G401 (cell line): ENCODE measurements at regions not wholly inside any gene's neighbourhood (a gene's known extent, or its start where the extent isn't known, plus 50 kb on each side); places are given as distances from the start of the nearest gene placed in this dataset.
"Not testable (repeated sequence)": the region's sequence is repeated elsewhere in the genome, so short reads cannot be mapped to it uniquely, and the experiment has no call there.

ENCODE experiments used
- DNase-seq: peaks from one replicate; pipeline ENCODE4 v3.0.0-alpha.2; 2015; ENCODE audit warnings: low spot score
- in situ Hi-C: cut with HindIII; loops from 2 replicates; pipeline ENCODE4 v1.10.0; 2016; ENCODE audit warnings: low sequenced_read_pairs, mixed read lengths

DNA sequence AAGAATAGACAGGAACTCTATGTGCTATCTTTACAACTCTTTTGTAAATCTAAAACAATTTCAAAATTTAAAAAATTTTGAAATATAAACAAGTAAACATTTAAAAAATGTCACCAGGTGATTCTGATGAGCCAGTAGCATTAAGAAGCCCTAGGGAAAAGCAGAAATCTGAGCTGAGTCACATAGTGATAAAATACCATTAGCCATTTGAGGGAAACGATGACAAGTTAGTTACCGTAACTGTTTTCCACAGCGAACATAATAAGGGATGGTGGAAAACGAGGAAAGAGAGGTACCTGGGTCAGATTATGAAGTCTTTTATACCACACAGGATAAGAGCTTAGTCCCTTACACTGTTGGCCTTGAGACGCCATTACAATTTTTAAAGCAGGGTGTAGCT lies 55.5 kb downstream of the PRR15 start:
- in situ Hi-C loops: no loop called here

DNA sequence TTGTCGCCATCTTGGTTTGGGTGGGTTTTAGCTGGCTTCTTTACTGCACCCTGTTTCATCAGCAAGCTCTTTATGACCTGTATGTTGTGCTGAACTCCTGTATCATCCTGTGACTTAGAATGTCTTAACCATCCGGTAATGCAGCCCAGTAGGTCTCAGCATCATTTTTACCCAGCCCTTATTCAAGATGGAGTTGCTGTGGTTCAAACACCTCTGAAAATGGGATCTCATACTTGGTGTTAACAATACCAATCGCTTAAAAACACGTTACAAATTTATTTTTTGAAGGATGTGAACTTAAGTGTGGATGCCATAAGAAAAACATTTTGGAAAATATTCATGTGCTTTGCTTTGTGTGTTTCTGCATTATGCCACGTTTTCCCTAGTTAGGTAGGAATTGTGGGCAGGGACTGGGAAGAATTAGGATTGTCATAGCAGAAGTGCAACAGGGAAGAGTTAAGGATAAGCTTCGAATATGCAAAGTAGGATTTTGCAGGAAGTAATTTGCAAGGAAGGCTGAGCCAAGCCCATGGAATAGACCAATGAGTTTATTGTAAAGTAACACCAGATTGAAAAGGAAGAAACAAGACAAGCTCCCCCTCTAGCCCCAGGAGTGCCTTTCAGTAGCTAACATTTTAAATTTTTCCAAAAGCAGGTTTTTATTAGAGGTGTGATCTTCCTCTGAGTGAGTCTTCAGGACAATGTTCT lies 56.4 kb downstream of the PRR15 start:
- in situ Hi-C loops: no loop called here
- DNase-seq: no peak

More for the DNA sequence above, 55.5 kb downstream of the PRR15 start:
- DNase-seq: no peak

- in situ Hi-C loops: no loop called here
- no peak for DNase-seq
Measured at GRCh38 chr7:29620556-29620930, 56.9 kb downstream of the PRR15 start.

GRCh38 chr7:29622335-29623265 lies 59.0 kb downstream of the PRR15 start:
- in situ Hi-C loops: no loop called here
- DNase-seq: no peak

DNA sequence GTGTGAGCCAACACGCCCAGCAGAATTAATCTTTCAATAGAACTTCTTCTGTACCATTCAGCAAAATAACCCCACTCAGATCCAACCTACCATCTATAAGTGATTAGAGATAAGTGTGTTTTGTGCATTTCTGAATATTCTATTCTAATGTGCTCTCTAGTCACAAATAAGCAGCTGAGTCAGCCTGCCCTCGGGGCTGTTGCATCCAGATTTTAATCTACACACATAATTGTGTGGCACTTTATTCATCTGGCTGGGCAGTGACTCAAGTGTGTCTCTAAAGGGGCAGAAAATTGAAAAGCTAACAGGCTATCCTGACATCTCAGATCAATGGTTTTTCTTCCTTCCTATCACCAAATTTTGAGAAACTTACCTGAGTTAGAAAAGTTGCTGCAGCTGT lies 60.3 kb downstream of the PRR15 start:
- in situ Hi-C loops: no loop called here
- DNase-seq: no peak

DNA sequence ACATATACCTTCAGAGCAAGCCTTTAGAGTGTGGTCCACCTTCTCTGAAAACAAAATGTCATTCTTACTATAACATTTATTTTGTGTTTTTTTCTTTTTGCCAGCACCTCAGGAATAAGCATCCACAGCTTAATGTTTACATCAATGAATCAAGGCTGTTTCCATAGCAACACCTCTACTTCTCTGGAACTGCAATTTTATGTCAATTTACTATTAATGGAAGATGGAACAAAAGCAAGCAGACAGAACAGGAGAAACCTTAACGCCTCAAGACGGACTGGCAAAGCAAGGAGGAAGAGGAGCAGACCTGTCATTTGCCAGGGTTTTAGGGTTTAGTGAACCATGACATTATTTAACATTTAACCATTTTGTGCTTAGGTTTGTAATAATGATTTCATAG lies 63.1 kb downstream of the PRR15 start:
- no peak for DNase-seq
- in situ Hi-C loops: no loop called here

GRCh38 chr7:29627631-29628030 lies 64.0 kb downstream of the PRR15 start:
- DNase-seq: no peak
- in situ Hi-C loops: no loop called here

- DNase-seq: no peak
- in situ Hi-C loops: no loop called here
Measured at GRCh38 chr7:29629507-29629906, 65.9 kb downstream of the PRR15 start.

GRCh38 chr7:29635067-29636008 lies 71.7 kb downstream of the PRR15 start:
- peak; percentile 53 for DNase-seq
- in situ Hi-C loops: not testable (repeated sequence)

DNA sequence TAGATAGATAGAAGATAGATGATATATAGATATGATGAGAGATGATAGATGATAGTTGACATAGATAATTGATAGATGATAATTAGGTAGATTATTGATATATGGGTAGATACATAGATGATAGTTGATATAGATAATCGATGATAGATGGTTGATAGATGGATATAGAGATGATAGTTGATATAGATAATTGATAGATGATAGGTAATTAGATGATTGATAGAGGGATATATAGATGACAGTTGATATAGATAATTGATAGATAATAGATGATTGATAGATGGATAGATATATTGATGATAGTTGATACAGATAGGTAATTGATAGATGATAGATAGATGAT lies 72.3 kb downstream of the PRR15 start:
- in situ Hi-C loops: no loop called here
- DNase-seq: no peak

DNA sequence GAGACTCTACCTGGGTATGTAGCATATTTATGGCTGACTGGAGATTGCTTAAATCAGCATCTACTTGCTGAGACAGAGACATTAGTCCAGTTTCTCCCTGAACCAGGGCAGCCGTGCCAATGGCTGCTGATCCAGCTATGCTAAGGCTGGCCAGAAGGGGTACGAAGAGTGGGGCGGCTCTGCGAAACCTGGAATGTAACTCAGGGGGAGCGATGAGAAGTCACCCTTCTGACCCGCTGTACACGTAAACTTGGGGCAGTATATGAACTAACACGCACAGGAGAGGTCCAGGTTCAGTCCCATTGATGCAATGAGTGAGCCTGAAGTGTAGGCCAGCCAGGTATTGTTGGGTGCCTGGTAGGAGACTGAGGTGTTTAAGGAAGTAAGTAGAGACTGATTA lies 73.7 kb downstream of the PRR15 start:
- in situ Hi-C loops: no loop called here

DNA sequence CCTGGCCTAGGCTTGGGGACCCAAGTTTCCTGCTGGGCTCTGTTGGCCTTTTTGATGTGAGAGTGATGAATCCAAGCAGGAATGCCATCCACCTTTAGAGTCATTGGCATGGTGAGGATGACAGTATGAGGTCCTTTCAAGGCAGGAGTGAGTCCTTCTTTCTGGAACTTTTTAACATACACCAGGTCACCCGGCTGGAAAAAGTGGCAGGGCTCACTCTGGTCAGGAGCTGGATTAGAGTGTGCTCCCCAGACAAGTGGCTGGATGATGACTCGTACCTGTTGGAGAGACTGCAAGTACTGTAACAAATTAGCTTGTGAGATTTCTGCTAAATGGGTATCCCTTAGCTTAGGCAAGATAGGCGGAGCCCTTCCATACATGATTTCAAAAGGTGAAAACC lies 75.2 kb downstream of the PRR15 start:
- in situ Hi-C loops: not testable (repeated sequence)

More for the DNA sequence above, 73.7 kb downstream of the PRR15 start:
- DNase-seq: no peak

GRCh38 chr7:29639386-29639785 lies 75.8 kb downstream of the PRR15 start:
- no peak for DNase-seq
- in situ Hi-C loops: no loop called here

More for the DNA sequence above, 75.2 kb downstream of the PRR15 start:
- DNase-seq: not testable (repeated sequence)

- peak; percentile 80 for DNase-seq
- in situ Hi-C loops: no loop called here
Measured at GRCh38 chr7:29639886-29640595, 76.4 kb downstream of the PRR15 start.

DNA sequence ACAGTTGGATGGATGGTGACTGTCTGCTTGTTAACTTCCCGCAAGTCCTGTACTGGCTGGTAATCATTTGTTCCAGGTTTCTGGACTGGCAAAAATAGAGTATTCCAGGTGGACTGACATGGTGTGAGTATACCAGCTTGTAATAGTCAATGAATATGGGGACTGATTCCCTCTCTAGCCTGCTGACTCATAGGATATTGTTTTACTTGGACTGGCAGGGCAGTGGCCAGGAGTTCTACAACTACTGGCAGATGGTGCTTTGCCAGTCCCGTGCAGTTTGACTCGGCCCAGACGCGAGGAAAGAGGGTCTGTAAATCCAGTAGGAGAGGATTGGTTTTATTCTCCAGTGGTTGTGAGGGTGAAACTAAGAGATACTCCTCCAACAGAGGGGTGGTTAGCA lies 78.0 kb downstream of the PRR15 start:
- DNase-seq: no peak
- in situ Hi-C loops: no loop called here

DNA sequence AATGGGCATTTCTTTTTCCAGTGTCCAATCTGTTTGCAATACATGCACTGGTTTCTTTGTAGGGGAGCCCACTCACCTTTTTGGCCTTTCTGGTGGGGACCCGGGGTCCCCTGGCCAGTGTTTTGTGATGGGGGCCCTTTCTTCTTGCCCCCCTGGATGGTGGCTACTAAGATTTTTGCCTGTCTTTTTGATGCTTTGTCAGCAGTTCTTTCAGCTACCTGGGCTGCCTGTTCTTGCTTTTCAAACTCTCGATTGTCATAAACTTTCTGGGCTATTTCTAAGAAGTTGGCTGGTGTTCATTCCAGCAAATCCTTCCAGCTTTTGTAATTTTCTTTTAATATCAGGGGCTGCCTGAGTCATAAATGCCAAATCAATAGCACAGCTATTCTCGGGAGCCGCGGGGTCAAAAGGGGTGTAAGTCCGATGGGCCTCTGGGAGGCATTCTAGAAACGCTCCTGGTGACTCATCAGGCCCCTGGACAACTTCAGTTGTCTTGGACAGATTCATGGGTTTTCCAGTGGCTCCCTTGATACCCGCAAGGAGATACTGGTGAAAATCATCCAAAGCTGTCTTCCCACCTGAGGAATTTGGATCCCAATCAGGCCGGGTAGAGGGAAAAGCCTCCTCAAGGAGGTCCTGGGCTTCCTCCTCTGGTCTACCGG lies 79.0 kb downstream of the PRR15 start:
- no peak for DNase-seq
- in situ Hi-C loops: no loop called here

DNA sequence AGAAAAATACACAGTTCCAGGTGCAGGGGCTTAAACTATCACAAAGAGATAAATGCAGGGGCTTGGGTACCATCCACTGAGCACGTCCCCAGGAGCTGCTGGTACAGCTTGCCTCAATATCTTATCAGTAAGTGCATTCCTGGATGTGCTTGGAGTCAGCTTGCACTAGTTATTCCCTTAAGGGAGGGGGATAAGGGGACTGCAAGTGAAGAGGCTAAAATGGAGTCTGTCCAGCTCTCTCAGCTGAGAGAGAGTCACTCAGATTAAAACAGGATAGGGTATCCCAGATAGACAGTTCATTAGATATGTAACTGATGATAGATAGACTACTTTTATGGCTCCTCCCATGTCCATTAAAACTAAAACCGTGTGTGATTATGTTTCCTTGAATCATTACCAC lies 82.5 kb downstream of the PRR15 start:
- in situ Hi-C loops, DNase-seq: not testable (repeated sequence)

DNA sequence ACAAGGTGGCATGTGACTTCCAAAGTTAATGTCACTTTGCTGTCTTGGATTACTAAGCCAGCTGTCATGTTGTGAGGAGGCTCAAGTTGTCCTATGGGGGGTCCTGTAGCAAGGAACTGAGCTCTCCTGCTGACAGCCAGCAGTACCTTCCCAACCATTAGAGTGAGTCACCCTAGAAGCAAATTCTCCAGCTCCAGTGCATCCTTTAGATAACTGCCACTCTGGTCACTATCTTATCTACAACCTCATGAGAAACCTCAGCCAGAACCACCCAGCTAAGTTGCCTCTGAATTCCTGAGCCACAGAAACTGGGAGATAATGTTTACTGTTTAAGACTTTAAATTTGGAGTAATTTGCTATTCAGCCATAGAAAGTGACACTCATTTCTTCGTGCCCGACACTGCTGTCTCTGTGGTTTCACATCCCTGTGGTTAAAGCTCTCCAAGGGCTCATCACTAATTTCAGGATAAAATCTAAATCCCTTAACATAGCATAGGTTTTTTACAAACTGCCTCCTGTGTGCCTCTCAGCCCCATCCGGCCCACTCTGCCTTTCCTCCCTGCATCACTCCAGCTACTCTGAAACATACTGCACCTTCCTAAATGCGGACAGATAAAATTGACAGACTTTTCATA lies 83.5 kb downstream of the PRR15 start:
- in situ Hi-C loops: no loop called here
- no peak for DNase-seq
